NB4 (cell line): ENCODE measurements at regions not wholly inside any gene's neighbourhood (a gene's known extent, or its start where the extent isn't known, plus 50 kb on each side); places are given as distances from the start of the nearest gene placed in this dataset.

Source experiments
- MYC ChIP-seq: IDR thresholded peaks from 2 replicates; pipeline ENCODE4 v1.6.1; 2011; ENCODE audit warnings: low read depth, low read length
- POLR2A ChIP-seq: IDR thresholded peaks from 2 replicates; pipeline ENCODE4 v1.6.1; 2011; ENCODE audit warnings: mild to moderate bottlenecking; ENCODE audit not compliant: insufficient read length; ENCODE audit errors: extremely low read depth
- TF ChIP-seq, protein P1 (sequence below): IDR thresholded peaks from one replicate; pipeline ENCODE4 v1.5.1; 2012; ENCODE audit warnings: low read depth, low read length
- TF ChIP-seq, protein P2 (sequence below): IDR thresholded peaks from 2 replicates; pipeline ENCODE4 v1.6.1; 2011; ENCODE audit warnings: low read depth, low read length

DNA sequence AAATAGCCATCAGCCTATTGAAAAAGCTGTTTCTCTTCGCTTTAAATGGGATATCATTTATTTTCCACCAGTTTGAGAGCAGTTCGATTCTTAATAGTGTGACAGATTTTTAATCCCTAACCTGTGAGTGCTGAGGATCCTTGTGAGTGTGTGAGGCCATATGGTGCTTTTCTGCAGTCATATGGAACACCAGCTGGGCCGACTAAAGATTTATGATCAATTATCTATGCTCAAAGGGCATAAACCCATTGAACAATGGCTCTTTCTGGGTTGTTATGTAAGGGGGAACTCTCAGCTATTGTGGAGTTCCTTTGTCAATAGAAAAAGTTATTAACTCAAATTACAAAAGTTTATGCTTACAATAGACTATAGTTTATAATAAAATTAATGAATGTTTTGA lies 1003.6 kb downstream of the FAT4 start:
- TF ChIP-seq, protein P1, sequence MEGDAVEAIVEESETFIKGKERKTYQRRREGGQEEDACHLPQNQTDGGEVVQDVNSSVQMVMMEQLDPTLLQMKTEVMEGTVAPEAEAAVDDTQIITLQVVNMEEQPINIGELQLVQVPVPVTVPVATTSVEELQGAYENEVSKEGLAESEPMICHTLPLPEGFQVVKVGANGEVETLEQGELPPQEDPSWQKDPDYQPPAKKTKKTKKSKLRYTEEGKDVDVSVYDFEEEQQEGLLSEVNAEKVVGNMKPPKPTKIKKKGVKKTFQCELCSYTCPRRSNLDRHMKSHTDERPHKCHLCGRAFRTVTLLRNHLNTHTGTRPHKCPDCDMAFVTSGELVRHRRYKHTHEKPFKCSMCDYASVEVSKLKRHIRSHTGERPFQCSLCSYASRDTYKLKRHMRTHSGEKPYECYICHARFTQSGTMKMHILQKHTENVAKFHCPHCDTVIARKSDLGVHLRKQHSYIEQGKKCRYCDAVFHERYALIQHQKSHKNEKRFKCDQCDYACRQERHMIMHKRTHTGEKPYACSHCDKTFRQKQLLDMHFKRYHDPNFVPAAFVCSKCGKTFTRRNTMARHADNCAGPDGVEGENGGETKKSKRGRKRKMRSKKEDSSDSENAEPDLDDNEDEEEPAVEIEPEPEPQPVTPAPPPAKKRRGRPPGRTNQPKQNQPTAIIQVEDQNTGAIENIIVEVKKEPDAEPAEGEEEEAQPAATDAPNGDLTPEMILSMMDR: no peak
- TF ChIP-seq POLR2A: no peak
- TF ChIP-seq MYC: no peak
- TF ChIP-seq, protein P2, sequence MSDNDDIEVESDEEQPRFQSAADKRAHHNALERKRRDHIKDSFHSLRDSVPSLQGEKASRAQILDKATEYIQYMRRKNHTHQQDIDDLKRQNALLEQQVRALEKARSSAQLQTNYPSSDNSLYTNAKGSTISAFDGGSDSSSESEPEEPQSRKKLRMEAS: no peak
